Activated CD8-positive, alpha-beta T cell treated with anti-CD3 and anti-CD28 coated beads for 36 hours (primary cell): ENCODE measurements at regions not wholly inside any gene's neighbourhood (a gene's known extent, or its start where the extent isn't known, plus 50 kb on each side); places are given as distances from the start of the nearest gene placed in this dataset.

Experiments used
- ATAC-seq: fragments of 200-7000 bp; cut with Tn5 transposase; one replicate; pipeline ENCODE4 v1.10.0; 2021; ENCODE audit warnings: mild to moderate bottlenecking, moderate library complexity
- CTCF ChIA-PET: fragments of 350-600 bp; sonication (Branson Sonifier 250); formaldehyde crosslinking; loops from one replicate; lab custom pipeline; 2021; ENCODE audit warnings: antibody characterized with exemption; lab: Charles Lee
- POLR2A ChIA-PET: fragments of 350-600 bp; sonication (Branson Sonifier 250); formaldehyde crosslinking; loops from one replicate; lab custom pipeline; 2021; ENCODE audit warnings: antibody characterized with exemption; lab: Charles Lee
- DNase-seq: peaks from one replicate; pipeline ENCODE4 v3.0.0-alpha.2; 2020
- H3K27ac Mint-ChIP-seq: one replicate; pipeline ENCODE4 v1.8.0; 2021; ENCODE audit warnings: mild to moderate bottlenecking, mixed read lengths
- H3K27me3 Mint-ChIP-seq: one replicate; pipeline ENCODE4 v1.8.0; 2021; ENCODE audit warnings: mixed read lengths
- H3K36me3 Mint-ChIP-seq: one replicate; pipeline ENCODE4 v1.8.0; 2021; ENCODE audit warnings: low read depth, mixed read lengths
- H3K4me1 Mint-ChIP-seq: one replicate; pipeline ENCODE4 v1.8.0; 2021; ENCODE audit warnings: low read depth, mixed read lengths
- H3K4me3 Mint-ChIP-seq: one replicate; pipeline ENCODE4 v1.8.0; 2021; ENCODE audit warnings: mild to moderate bottlenecking, moderate library complexity, mixed read lengths
- H3K9me3 Mint-ChIP-seq: one replicate; pipeline ENCODE4 v1.8.0; 2021; ENCODE audit warnings: mixed read lengths
- intact Hi-C: fragments of 100-400 bp; cut with micrococcal nuclease; formaldehyde crosslinking; loops from one replicate; pipeline ENCODE4 v1.10.0; 2022
- TF ChIP-seq, protein P1 (sequence below): fragments of 200-600 bp; IDR thresholded peaks from one replicate; pipeline ENCODE4 v1.8.0; 2022; ENCODE audit warnings: antibody characterized with exemption, mild to moderate bottlenecking

DNA sequence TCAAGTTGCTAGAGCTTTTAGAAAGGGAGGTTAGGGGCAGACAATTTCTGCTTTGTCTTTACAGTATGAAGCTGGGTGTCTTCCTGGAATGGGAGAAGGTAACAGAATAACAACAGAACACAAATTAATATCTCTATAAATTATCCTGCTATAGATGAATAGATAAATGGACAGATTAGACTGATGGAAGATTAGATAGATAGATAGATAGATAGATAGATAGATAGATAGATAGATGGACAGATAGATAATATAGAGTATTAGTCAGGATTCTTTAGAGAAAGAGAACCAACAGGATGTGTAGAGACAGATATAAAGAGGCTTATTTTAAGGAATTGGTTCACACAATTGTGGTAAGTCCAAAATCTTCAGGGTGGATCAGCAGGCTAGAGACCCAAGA lies 302.2 kb downstream of the BCL11A start:
- Mint-ChIP-seq H3K4me1 (no peaks in the 10 kb centered on the region), H3K4me3 (no peak overlapping the region), H3K27me3 (no peaks in the 10 kb centered on the region), H3K36me3 (no peaks in the 10 kb centered on the region), H3K9me3 (no peaks in the 10 kb centered on the region), H3K27ac (no peak overlapping the region)
- CTCF ChIA-PET = no interaction called here
- intact Hi-C loops = no loop called here
- ATAC-seq (no peak), DNase-seq (no peak)
- POLR2A ChIA-PET = no interaction called here
- TF ChIP-seq, protein P1, sequence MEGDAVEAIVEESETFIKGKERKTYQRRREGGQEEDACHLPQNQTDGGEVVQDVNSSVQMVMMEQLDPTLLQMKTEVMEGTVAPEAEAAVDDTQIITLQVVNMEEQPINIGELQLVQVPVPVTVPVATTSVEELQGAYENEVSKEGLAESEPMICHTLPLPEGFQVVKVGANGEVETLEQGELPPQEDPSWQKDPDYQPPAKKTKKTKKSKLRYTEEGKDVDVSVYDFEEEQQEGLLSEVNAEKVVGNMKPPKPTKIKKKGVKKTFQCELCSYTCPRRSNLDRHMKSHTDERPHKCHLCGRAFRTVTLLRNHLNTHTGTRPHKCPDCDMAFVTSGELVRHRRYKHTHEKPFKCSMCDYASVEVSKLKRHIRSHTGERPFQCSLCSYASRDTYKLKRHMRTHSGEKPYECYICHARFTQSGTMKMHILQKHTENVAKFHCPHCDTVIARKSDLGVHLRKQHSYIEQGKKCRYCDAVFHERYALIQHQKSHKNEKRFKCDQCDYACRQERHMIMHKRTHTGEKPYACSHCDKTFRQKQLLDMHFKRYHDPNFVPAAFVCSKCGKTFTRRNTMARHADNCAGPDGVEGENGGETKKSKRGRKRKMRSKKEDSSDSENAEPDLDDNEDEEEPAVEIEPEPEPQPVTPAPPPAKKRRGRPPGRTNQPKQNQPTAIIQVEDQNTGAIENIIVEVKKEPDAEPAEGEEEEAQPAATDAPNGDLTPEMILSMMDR = no peak

DNA sequence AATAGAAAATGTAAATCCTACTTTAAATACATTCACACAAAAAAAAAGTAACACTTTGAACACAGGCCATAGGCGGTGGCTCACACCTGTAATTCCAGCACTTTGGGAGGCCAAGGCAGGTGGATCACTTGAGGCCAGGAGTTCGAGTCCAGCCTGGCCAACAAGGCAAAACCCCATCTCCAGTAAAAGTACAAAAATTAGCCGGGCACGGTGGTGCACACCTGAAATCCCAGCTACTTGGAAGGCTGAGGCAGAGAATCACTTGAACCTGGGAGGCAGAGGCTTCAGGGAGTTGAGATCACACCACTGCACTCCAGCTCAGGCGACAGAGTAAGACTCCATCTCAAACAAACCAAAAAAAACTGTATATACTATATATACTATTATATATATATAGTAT lies 303.6 kb downstream of the BCL11A start:
- Mint-ChIP-seq H3K4me3 (no peak overlapping the region), H3K4me1 (no peaks in the 10 kb centered on the region), H3K36me3 (no peaks in the 10 kb centered on the region), H3K27ac (no peak overlapping the region), H3K27me3 (no peaks in the 10 kb centered on the region), H3K9me3 (no peaks in the 10 kb centered on the region)
- TF ChIP-seq, protein P1 = no peak
- ChIA-PET CTCF (no interaction called here), POLR2A (no interaction called here)
- ATAC-seq (no peak), DNase-seq (no peak)
- intact Hi-C loops = no loop called here

DNA sequence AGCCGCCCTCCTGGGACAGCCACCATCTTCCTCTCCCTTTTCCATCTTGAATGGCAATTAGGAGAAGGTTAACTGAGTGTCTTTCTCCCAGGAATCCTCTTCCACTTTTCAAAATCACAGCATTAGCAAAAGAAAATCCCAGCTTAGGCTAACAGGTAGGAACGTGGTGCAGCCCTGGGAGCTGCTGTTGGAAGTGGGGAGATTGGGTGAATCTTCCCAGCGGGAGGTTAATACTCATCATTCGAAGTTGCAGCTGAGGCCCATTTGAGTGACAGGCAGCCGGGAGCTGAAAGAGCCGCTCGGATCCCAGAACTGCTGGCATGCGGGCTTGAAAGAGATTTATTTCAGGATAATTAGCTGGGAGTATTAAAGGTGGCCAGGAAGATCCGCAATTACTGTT lies 306.0 kb downstream of the BCL11A start:
- Mint-ChIP-seq H3K27me3 (no peaks in the 10 kb centered on the region), H3K27ac (no peak overlapping the region), H3K4me1 (no peaks in the 10 kb centered on the region), H3K9me3 (no peaks in the 10 kb centered on the region), H3K4me3 (no peak overlapping the region), H3K36me3 (no peaks in the 10 kb centered on the region)
- ChIA-PET CTCF (no interaction called here), POLR2A (no interaction called here)
- intact Hi-C loops = no loop called here
- ATAC-seq = no peak
- DNase-seq = no peak
- TF ChIP-seq, protein P1 = no peak

DNA sequence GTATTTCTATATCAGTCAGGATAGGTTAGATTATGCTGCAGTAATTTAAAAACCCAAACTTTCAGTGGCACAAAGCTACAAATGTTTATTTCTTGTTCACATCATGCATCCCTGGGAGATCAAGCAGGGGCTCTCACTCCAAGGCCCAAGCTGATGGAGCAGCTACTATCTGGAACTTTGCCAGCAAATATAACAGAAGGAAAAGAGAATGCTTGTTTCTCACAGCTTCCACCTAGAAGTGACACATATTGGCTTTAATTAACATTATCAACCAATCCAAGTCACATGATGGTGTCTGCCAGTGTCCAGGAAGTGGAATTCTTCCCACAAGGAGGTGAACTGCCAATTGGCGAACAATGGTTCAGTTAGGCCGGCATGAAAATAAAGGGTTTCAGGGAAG lies 306.9 kb downstream of the BCL11A start:
- DNase-seq (no peak), ATAC-seq (no peak)
- no peaks in the 10 kb centered on the region for H3K9me3 Mint-ChIP-seq
- CTCF ChIA-PET = no interaction called here
- POLR2A ChIA-PET = no interaction called here
- TF ChIP-seq, protein P1 = no peak
- H3K27me3 Mint-ChIP-seq = no peaks in the 10 kb centered on the region
- no peak overlapping the region for H3K4me3 Mint-ChIP-seq
- no peaks in the 10 kb centered on the region for H3K4me1 Mint-ChIP-seq
- no peak overlapping the region for H3K27ac Mint-ChIP-seq
- H3K36me3 Mint-ChIP-seq = no peaks in the 10 kb centered on the region
- intact Hi-C loops = no loop called here

DNA sequence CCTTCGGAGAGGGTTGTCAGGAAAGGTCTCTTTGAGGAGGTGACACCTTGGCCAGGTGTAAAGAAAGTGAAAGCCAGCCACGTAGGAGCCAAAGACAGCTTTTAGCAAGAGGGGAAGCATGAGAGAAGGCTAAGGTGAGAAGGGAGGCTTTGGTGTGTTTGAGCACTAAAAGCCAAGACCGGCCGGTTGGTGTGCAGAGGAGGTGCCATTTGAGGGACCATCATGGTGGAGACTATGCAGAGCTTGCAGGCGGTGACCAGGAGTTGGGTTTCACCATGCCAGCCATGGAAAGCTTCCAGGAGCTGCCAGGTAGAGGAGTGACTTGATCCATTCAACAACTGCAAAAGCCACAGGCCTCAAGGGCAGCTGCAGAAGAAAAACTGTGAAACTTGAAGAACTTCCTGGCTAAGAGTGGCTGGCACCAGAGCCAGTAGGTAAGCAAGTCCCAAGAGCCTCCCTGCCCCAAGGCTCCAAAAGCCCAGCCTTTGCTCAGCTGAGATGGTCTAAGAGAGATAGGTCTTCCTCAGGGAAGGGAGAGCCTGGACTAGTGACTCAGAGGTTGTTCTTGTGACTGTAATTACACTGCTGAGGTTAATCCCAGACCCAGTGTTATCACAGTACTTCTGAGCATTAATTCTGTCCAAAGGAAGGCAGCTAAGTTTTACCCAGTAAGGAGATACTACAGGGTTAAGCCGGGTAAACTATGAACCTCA lies 319.0 kb downstream of the BCL11A start:
- POLR2A ChIA-PET = no interaction called here
- TF ChIP-seq, protein P1 = no peak
- DNase-seq (no peak), ATAC-seq (no peak)
- CTCF ChIA-PET = no interaction called here
- no peak overlapping the region for H3K4me3 Mint-ChIP-seq
- H3K4me1 Mint-ChIP-seq = no peaks in the 10 kb centered on the region
- H3K27ac Mint-ChIP-seq = no peak overlapping the region
- H3K9me3 Mint-ChIP-seq = peaks cover 10% of the 10 kb centered on the region
- H3K36me3 Mint-ChIP-seq = no peaks in the 10 kb centered on the region
- intact Hi-C loops = no loop called here
- H3K27me3 Mint-ChIP-seq = no peaks in the 10 kb centered on the region
